Caki2 (cell line): ENCODE measurements at regions not wholly inside any gene's neighbourhood (a gene's known extent, or its start where the extent isn't known, plus 50 kb on each side); places are given as distances from the start of the nearest gene placed in this dataset.
A peak's percentile ranks its signal among the peaks of the same experiment; 100 is the strongest.

Experiments used
- DNase-seq: peaks from one replicate; pipeline ENCODE4 v3.0.0-alpha.2; 2015; ENCODE audit warnings: low read depth
- in situ Hi-C: cut with HindIII; loops from 2 replicates; pipeline ENCODE4 v1.10.0; 2016; ENCODE audit warnings: low sequenced_read_pairs, low pct_unique_long_range_greater_than_20kb, mixed read lengths

- DNase-seq = no peak
- in situ Hi-C loops = no loop called here
These were observed 299.9 kb upstream of the MSX2 start for GRCh38 chr5:174424219-174425053.

DNA sequence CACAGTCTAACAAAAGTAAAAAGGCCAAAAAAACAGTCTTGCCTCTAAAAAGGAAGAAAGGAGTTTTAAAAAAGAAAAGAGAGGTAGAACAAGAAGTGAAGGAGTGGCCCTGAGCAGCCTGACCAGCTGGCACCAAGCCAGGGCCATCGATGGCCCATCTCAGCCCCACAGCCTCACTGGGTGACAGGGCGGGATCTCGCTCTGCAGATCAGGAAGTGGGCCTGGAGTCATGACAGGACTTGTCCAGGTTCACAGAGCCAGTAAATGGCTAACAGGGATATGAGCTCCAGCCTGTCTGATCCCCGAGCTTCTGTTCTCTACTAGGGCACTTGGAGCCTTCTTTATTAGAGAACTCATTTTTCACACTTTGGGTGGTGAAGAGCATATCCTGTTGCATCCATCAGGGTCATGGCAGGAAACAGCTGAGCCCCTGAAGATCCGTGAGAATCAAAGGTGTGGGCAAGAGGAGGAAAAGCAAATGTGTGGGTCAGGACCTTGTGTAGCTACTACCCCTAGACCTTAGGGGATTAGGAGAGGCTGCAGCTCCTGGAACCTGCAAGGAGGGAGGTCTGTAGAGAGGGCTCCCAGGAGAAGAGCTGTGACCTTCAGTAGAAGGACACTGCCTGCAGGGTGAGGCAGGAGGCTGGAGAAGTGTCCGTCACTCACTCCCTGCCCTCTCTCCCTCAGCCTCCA is 299.0 kb upstream of the MSX2 start:
- in situ Hi-C loops = no loop called here

DNA sequence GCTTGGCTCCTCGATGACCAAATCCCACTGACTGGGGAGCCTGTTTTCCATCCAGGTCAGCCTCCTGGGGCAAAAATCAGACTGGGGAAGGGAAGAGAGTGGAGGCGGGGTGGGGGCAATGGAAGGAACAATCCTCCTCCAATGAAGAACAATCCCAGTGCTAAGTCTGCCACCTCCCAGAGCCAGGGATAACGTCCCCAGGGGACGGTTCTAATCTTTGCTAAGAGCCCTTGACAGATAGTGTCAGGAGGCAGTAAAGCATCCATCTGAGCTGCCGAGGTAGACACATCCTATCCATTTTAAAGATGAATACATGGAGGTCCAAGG is 298.5 kb upstream of the MSX2 start:
- in situ Hi-C loops = no loop called here
- DNase-seq = no peak

More for the DNA sequence above, 299.0 kb upstream of the MSX2 start:
- no peak for DNase-seq

GRCh38 chr5:174426388-174426787 is 298.0 kb upstream of the MSX2 start:
- DNase-seq = no peak
- in situ Hi-C loops = no loop called here

DNA sequence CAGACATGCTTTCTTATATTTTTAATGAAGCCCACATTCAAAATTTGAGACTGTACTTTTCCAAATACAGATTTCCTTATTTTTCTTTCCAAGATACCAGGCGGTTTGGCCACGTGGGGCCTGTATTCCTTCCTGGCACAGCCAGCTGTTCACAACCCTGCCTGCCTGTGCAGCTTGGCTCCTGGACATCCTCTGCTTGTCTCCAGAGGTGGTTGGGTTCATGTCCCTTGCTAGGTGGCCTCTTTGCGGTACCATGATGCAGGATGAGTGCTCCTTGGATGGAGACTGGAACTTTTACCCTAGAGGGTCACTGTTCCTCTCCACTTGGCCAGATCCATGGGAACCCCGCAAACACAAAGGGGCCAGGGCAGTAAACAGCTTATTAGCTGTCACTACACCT is 297.5 kb upstream of the MSX2 start:
- in situ Hi-C loops = no loop called here

GRCh38 chr5:174427304-174427703 is 297.1 kb upstream of the MSX2 start:
- DNase-seq = no peak
- in situ Hi-C loops = no loop called here

More for the DNA sequence above, 297.5 kb upstream of the MSX2 start:
- DNase-seq = no peak

DNA sequence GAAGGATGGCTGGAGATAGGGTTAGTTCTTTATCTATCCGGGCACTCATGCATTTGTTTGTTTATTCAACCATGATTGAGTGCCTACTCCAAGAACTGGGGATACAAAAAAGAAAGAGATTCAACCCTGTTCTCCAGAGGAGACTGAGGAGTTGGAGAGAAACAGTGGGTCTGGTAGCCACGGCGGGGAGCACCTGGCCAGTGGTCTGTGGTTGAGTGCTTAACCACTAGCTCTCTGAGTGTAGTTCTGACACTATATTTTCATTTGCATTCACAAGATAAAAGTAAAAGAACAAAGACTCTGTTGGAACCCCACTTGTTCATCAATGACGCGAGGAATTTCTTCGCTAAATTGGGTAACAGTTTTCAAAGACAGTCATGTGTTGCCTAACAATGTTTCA is 295.5 kb upstream of the MSX2 start:
- in situ Hi-C loops = no loop called here
- no peak for DNase-seq

DNA sequence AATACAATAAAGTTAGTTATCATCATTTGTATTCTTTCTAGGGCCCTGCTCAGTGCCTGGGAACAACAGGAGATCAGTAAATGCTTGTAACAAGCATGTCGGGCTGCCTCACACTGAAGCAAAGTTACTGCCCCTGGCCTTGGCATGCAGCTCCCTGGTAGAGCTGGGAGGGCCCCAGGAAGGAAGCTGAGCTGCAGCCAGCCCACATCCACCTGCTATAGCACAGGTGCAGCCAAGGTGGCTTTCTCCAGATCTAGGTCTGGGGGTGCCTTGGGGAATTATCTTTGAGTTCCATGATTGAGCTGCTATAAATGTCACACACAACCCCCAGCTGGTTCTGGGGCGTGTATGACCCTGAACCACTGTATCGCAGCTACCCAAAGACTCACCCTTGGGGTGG is 293.4 kb upstream of the MSX2 start:
- in situ Hi-C loops = no loop called here
- no peak for DNase-seq

DNA sequence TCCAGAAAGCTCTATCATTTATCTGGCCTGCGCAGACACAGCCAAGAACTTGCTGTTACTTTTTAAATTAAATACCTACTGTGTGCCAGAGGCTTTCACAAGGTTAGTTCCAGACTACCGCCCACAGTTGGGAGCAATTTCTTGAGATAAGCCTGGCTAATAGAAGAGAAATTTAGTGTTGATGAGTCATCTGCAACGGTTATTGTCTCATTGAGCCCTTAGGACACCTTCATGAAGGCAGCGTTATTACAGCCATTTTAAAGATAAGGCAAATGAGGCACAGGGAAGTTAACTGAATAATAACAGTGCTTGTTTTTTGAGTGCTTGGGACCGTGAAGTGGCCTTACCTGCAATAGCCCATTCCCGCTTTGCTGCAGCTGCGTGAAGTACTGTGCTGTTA is 292.9 kb upstream of the MSX2 start:
- in situ Hi-C loops = no loop called here
- peak; percentile 64 for DNase-seq

- in situ Hi-C loops = no loop called here
- no peak for DNase-seq
These were observed 291.3 kb upstream of the MSX2 start for GRCh38 chr5:174433098-174433497.

DNA sequence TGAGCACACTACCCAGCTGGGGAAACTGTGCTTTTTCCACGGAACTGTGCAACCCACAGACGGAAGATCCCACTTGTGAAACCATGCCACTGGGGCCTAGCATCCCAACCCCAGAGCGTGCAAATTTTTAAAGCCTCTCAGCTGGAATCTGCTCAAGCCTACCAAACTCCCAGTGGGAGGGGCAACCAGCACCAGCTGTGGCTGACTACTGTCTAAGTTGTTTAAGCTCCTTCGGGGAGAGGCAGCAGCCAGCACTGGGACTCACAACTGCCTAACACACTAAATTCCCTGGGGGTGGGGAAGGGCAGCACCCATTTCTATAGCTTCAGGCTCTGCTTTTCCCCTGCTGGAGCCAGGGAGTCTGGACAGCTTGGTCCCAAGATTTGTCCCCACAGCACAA is 287.6 kb upstream of the MSX2 start:
- DNase-seq = no peak
- in situ Hi-C loops = no loop called here

- no peak for DNase-seq
- in situ Hi-C loops = no loop called here
These were observed 279.7 kb upstream of the MSX2 start for GRCh38 chr5:174444479-174445188.

DNA sequence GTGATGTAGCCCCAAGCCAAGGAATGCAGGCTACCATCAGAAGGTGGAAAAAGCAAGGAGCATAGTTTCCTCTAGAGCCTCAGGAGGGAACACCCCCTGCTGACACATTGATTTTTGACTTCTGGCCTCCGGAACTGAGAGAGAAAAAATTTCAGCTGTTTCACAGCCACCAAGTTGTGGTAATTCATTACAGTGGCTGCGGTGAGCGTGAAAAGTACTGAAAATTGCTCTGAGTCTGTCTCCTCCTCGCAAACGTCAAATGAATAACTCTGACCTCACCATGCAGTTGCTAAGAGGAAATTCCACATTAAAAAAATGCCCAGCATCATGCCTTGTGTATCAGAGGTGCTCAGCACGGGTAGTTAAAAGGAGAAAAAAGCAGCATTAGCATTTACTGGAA is 277.9 kb upstream of the MSX2 start:
- no peak for DNase-seq
- in situ Hi-C loops = no loop called here

DNA sequence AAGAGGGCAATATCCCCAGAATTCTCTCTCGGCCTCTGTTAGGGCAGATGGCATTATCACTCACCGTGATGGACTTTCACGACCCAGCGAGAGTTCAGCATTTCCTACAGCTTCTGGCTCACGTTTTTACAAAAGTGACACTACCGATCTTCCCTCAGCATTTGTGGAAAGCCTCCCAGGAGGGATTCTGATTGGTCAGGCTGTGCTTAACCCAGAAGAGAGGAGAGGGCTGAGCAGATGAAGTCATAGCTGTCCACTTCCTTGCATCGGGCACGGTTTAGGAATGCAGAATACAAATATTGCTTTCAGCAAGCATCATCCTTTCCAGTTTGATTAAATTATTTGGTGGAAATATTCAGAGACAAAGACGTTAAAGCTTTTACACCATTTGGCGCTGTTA is 277.4 kb upstream of the MSX2 start:
- in situ Hi-C loops = no loop called here
- DNase-seq = no peak

- in situ Hi-C loops = no loop called here
- DNase-seq = no peak
These were observed 276.3 kb upstream of the MSX2 start for GRCh38 chr5:174448041-174448440.

- in situ Hi-C loops = no loop called here
- DNase-seq = no peak
These were observed 275.7 kb upstream of the MSX2 start for GRCh38 chr5:174448662-174449061.

GRCh38 chr5:174453690-174454089 is 270.7 kb upstream of the MSX2 start:
- in situ Hi-C loops = no loop called here

GRCh38 chr5:174454464-174454863 is 269.9 kb upstream of the MSX2 start:
- in situ Hi-C loops = no loop called here
- no peak for DNase-seq

More at GRCh38 chr5:174453690-174454089, 270.7 kb upstream of the MSX2 start:
- no peak for DNase-seq

DNA sequence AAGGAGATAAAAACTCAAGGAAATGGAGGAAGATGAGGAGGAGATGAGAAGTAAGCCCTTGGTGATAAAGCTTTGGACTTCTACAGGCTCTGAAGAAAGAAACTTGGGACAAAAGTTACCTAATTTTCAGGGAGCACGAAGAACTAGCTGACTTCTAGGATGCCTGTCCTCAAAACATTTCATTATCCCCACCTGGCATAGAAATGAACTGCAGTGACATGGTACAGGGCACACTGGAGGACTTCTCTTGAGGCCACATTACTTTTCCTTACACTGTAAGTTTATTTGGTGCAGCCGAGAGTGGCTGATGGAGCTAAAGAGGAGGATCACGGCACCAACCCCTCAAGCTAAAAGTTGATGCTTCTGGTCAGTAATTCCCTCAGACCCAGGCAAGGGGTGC is 269.5 kb upstream of the MSX2 start:
- in situ Hi-C loops = no loop called here
- no peak for DNase-seq
